Esophagus squamous epithelium (tissue), 4 donors: ENCODE measurements at regions not wholly inside any gene's neighbourhood (a gene's known extent, or its start where the extent isn't known, plus 50 kb on each side); places are given as distances from the start of the nearest gene placed in this dataset.

Source experiments
- POLR2A ChIP-seq, 4 donors: fragments of 450-650 bp; IDR thresholded peaks; one replicate each; pipeline ENCODE4 v1.6.1; 2017; ENCODE audit warnings: antibody characterized with exemption in 4 of 4, mild to moderate bottlenecking in 4 of 4, moderate library complexity in 3 of 4
- TF ChIP-seq, protein P1 (sequence below), 6 experiments: fragments of 450-650 bp in 4 of 6; fragments of 200-600 bp in 2 of 6; sonication (generic) in 2 of 6; IDR thresholded peaks; one replicate each; pipeline ENCODE4 v1.5.1; 2016 to 2019; ENCODE audit warnings: antibody characterized with exemption in 6 of 6, mild to moderate bottlenecking in 4 of 6, moderate library complexity in 4 of 6

DNA sequence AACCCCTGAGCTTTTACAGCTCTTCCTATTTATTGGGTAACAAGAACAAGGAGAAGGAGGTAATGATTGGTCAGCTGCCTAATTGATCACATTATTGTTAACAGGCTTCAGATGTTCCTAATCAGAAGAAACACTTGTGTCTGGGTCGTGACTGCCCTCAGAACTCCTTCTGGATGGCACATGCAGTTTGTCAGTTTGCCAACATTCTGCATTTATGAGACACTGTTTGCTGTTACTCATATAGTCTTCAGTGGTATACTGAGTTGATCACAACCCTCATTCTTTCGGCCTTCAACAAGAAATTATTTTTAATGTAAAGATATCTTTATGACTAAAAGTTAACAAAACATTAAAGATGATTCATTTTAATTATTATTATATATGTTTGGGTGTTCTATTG is 95.7 kb upstream of the DOCK10 start:
- no peak for TF ChIP-seq POLR2A (IDR thresholded peaks at IDR 0.05)
- TF ChIP-seq, protein P1, sequence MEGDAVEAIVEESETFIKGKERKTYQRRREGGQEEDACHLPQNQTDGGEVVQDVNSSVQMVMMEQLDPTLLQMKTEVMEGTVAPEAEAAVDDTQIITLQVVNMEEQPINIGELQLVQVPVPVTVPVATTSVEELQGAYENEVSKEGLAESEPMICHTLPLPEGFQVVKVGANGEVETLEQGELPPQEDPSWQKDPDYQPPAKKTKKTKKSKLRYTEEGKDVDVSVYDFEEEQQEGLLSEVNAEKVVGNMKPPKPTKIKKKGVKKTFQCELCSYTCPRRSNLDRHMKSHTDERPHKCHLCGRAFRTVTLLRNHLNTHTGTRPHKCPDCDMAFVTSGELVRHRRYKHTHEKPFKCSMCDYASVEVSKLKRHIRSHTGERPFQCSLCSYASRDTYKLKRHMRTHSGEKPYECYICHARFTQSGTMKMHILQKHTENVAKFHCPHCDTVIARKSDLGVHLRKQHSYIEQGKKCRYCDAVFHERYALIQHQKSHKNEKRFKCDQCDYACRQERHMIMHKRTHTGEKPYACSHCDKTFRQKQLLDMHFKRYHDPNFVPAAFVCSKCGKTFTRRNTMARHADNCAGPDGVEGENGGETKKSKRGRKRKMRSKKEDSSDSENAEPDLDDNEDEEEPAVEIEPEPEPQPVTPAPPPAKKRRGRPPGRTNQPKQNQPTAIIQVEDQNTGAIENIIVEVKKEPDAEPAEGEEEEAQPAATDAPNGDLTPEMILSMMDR (IDR thresholded peaks at IDR 0.05): no peak
